A549 (cell line): ENCODE measurements at regions not wholly inside any gene's neighbourhood (a gene's known extent, or its start where the extent isn't known, plus 50 kb on each side); places are given as distances from the start of the nearest gene placed in this dataset.

Experiments
- ATAC-seq, 2 experiments: fragments of 200-7000 bp in 1 of 2; fragments of >200 bp in 1 of 2; cut with Nextera tagmentation in 1 of 2; cut with Tn5 transposase in 1 of 2; 3 replicates each; pipeline versions ENCODE4 v1.8.0 to v1.9.1; 2018 to 2020; ENCODE audit warnings: mild to moderate bottlenecking in 1 of 2, moderate library complexity in 1 of 2
- CTCF ChIA-PET: fragments of 300-600 bp; sonication (Branson Sonifier 250); formaldehyde crosslinking; extraction: SDS; loops from one replicate; lab custom pipeline; 2021; ENCODE audit warnings: antibody characterized with exemption, inconsistent platforms; lab: Yijun Ruan, JAX
- POLR2A ChIA-PET: fragments of 350-600 bp; formaldehyde crosslinking; extraction: SDS; loops from one replicate; lab custom pipeline; 2021; ENCODE audit warnings: antibody characterized with exemption, inconsistent platforms; lab: Yijun Ruan, JAX
- DNase-seq, 2 experiments: peaks; one replicate each; pipeline versions ENCODE4 v3.0.0 to v3.0.0-alpha.2; 2011 to 2016; ENCODE audit warnings: low read depth in 1 of 2, low spot score in 1 of 2
- FAIRE-seq: peaks from 2 replicates; lab custom pipeline; 2011; peaks lifted over from hg19 to GRCh38; lab: Jason Lieb, UNC
- H3K27ac ChIP-seq, 2 experiments: fragments of >200 bp; sonication (Bioruptor Twin); formaldehyde crosslinking; 3 replicates each; pipeline ENCODE4 v1.5.1; 2016 to 2017
- H3K4me1 ChIP-seq: fragments of >200 bp; sonication (Bioruptor Twin); formaldehyde crosslinking; 3 replicates; pipeline ENCODE4 v1.6.1; 2016
- H3K4me2 ChIP-seq: fragments of >200 bp; sonication (Bioruptor Twin); formaldehyde crosslinking; 3 replicates; pipeline ENCODE4 v1.6.1; 2016
- H3K4me3 ChIP-seq: fragments of >200 bp; sonication (Bioruptor Twin); formaldehyde crosslinking; 3 replicates; pipeline ENCODE4 v1.5.1; 2016
- H3K9me3 ChIP-seq: fragments of >200 bp; sonication (Bioruptor Twin); formaldehyde crosslinking; 3 replicates; pipeline ENCODE4 v1.6.1; 2016
- ATOH8 ChIP-seq: fragments of 250-450 bp; sonication (Bioruptor Pico); IDR thresholded peaks from 2 replicates; pipeline ENCODE4 v1.5.0; 2020; ENCODE audit warnings: low read depth, mild to moderate bottlenecking, moderate library complexity
- BHLHE40 ChIP-seq: IDR thresholded peaks from 2 replicates; pipeline ENCODE4 v1.6.1; 2012; ENCODE audit warnings: low read depth, low read length, inconsistent platforms
- CBX2 ChIP-seq: fragments of 200-600 bp; sonication (generic); IDR thresholded peaks from 2 replicates; pipeline ENCODE4 v1.6.1; 2016; ENCODE audit warnings: low read depth, mild to moderate bottlenecking, borderline replicate concordance
- CEBPB ChIP-seq, 2 experiments: fragments of >200 bp in 1 of 2; sonication (Bioruptor Twin) in 1 of 2; formaldehyde crosslinking in 1 of 2; IDR thresholded peaks; 2 replicates each; pipeline ENCODE4 v1.6.1; 2012 to 2016
- CHD4 ChIP-seq: fragments of 200-600 bp; sonication (generic); IDR thresholded peaks from 2 replicates; pipeline ENCODE4 v1.6.1; 2016; ENCODE audit warnings: antibody characterized with exemption, mild to moderate bottlenecking, borderline replicate concordance
- CTCF ChIP-seq: fragments of >200 bp; sonication (Bioruptor Twin); formaldehyde crosslinking; IDR thresholded peaks from 3 replicates; pipeline ENCODE4 v1.5.1; 2016
- E2F6 ChIP-seq: IDR thresholded peaks from 2 replicates; pipeline ENCODE4 v1.6.1; 2012; ENCODE audit warnings: low read depth, borderline replicate concordance
- ELK1 ChIP-seq: fragments of 150-350 bp; IDR thresholded peaks from 2 replicates; pipeline ENCODE4 v1.6.1; 2014; ENCODE audit warnings: low read depth, mild to moderate bottlenecking, low read length
- EP300 ChIP-seq, 2 experiments: fragments of >200 bp; sonication (Bioruptor Twin); formaldehyde crosslinking; IDR thresholded peaks; 2 replicates in 1 of 2; 3 replicates in 1 of 2; pipeline ENCODE4 v1.6.1; 2016 to 2017
- GATA3 ChIP-seq: IDR thresholded peaks from 2 replicates; pipeline ENCODE4 v1.6.1; 2012; ENCODE audit warnings: borderline replicate concordance
- HES2 ChIP-seq: fragments of >200 bp; sonication (Bioruptor Twin); formaldehyde crosslinking; IDR thresholded peaks from 2 replicates; pipeline ENCODE4 v1.6.1; 2016
- HOXB5 ChIP-seq: fragments of 250-450 bp; sonication (Bioruptor Pico); IDR thresholded peaks from 2 replicates; pipeline ENCODE4 v1.5.0; 2020; ENCODE audit warnings: mild to moderate bottlenecking, moderate library complexity
- MAFK ChIP-seq: fragments of 450-650 bp; IDR thresholded peaks from 2 replicates; pipeline ENCODE4 v1.6.1; 2014; ENCODE audit not compliant: partially characterized antibody
- MAX ChIP-seq: IDR thresholded peaks from 2 replicates; pipeline ENCODE4 v1.6.1; 2012
- MAZ ChIP-seq: fragments of 150-350 bp; IDR thresholded peaks from 2 replicates; pipeline ENCODE4 v1.6.1; 2014; ENCODE audit warnings: antibody characterized with exemption, low read depth, low read length, borderline replicate concordance
- MYC ChIP-seq: IDR thresholded peaks from 2 replicates; pipeline ENCODE4 v1.6.1; 2012; ENCODE audit warnings: mild to moderate bottlenecking, inconsistent platforms, low read length, improper control_type of control experiment, borderline replicate concordance
- NFE2L2 ChIP-seq: fragments of 150-350 bp; conservative IDR thresholded peaks from 2 replicates; pipeline ENCODE4 v1.6.1; 2014; ENCODE audit warnings: low read length
- NPAS2 ChIP-seq: fragments of 250-450 bp; sonication (Bioruptor Pico); IDR thresholded peaks from 2 replicates; pipeline ENCODE4 v1.8.0; 2022; ENCODE audit warnings: mild to moderate bottlenecking, moderate library complexity, borderline replicate concordance
- NR3C1 ChIP-seq: fragments of >200 bp; sonication (Bioruptor Twin); formaldehyde crosslinking; IDR thresholded peaks from 3 replicates; pipeline ENCODE4 v1.6.1; 2017
- PBX3 ChIP-seq: IDR thresholded peaks from 2 replicates; pipeline ENCODE4 v1.6.1; 2012
- PHF8 ChIP-seq: fragments of 200-600 bp; sonication (generic); IDR thresholded peaks from 2 replicates; pipeline ENCODE4 v1.6.1; 2016; ENCODE audit warnings: low read depth, mild to moderate bottlenecking, antibody characterized with exemption, moderate library complexity, borderline replicate concordance
- POLR2A ChIP-seq: IDR thresholded peaks from 2 replicates; pipeline ENCODE4 v1.6.1; 2012; ENCODE audit warnings: mild to moderate bottlenecking, low read length
- POLR2AphosphoS2 ChIP-seq: conservative IDR thresholded peaks from 2 replicates; pipeline ENCODE4 v1.6.1; 2012; ENCODE audit warnings: low read length, improper control_type of control experiment, inconsistent platforms
- RARB ChIP-seq: fragments of 250-450 bp; sonication (Bioruptor Pico); IDR thresholded peaks from 2 replicates; pipeline ENCODE4 v1.8.0; 2021; ENCODE audit warnings: mild to moderate bottlenecking, moderate library complexity
- RCOR1 ChIP-seq: fragments of 150-350 bp; IDR thresholded peaks from 2 replicates; pipeline ENCODE4 v1.6.1; 2014; ENCODE audit warnings: antibody characterized with exemption, low read length, low read depth
- REST ChIP-seq: fragments of 200-600 bp; sonication (generic); IDR thresholded peaks from 2 replicates; pipeline ENCODE4 v1.6.1; 2016; ENCODE audit warnings: antibody characterized with exemption, mild to moderate bottlenecking, moderate library complexity
- SMC3 ChIP-seq: fragments of >200 bp; sonication (Bioruptor Twin); formaldehyde crosslinking; IDR thresholded peaks from 3 replicates; pipeline ENCODE4 v1.6.1; 2018; ENCODE audit warnings: inconsistent platforms
- TFCP2L1 ChIP-seq: fragments of 250-450 bp; sonication (Bioruptor Pico); IDR thresholded peaks from 2 replicates; pipeline ENCODE4 v1.5.0; 2021; ENCODE audit warnings: mild to moderate bottlenecking
- ZFP36 ChIP-seq: fragments of 450-650 bp; IDR thresholded peaks from 2 replicates; pipeline ENCODE4 v1.6.1; 2014; ENCODE audit warnings: borderline replicate concordance; ENCODE audit not compliant: partially characterized antibody
- ZSCAN20 ChIP-seq: fragments of 250-450 bp; sonication (Bioruptor Pico); IDR thresholded peaks from 2 replicates; pipeline ENCODE4 v1.8.0; 2022; ENCODE audit warnings: mild to moderate bottlenecking, moderate library complexity
- WGBS: methylation state at CpG from one replicate; pipeline ENCODE4 v1.1.6; 2017; ENCODE audit errors: missing lambda C conversion rate; 5-methylcytosine and 5-hydroxymethylcytosine counted together

- ChIA-PET CTCF (no interaction called here), POLR2A (no interaction called here)
- no peak for DNase-seq
- TF ChIP-seq REST (no peak), E2F6 (no peak), POLR2A (no peak), ATOH8 (CRISPR knock-in tag) (no peak), CHD4 (no peak), HOXB5 (CRISPR knock-in tag) (no peak), RCOR1 (no peak), ELK1 (no peak), CBX2 (no peak), MAFK (no peak), ZSCAN20 (no peak), CTCF (no peak), CEBPB (IDR thresholded peaks at IDR 0.05) (no peak), SMC3 (no peak), HES2 (no peak), BHLHE40 (no peak), MYC (no peak)
- Histone ChIP-seq H3K4me2 (no peak overlapping the region), H3K4me1 (no peaks in the 10 kb centered on the region), H3K9me3 (no peaks in the 10 kb centered on the region), H3K4me3 (no peak overlapping the region), H3K27ac (no peak overlapping the region)
- no peak for FAIRE-seq
- no peak for ATAC-seq
- WGBS = 43% methylated on average over 4 of the region's 5 CpGs
These were observed 299.9 kb upstream of the ZMIZ1 start for GRCh38 chr10:78768876-78769275.

GRCh38 chr10:78769526-78769925 lies 299.2 kb upstream of the ZMIZ1 start:
- WGBS = 82% methylated on average over 5 of the region's 5 CpGs
- H3K27ac ChIP-seq = no peak overlapping the region
- no peak overlapping the region for H3K4me3 ChIP-seq
- DNase-seq = no peak
- POLR2A ChIA-PET = no interaction called here
- CTCF ChIA-PET = no interaction called here
- H3K4me2 ChIP-seq = no peak overlapping the region
- no peaks in the 10 kb centered on the region for H3K4me1 ChIP-seq
- FAIRE-seq = no peak
- ATAC-seq = no peak
- H3K9me3 ChIP-seq = no peaks in the 10 kb centered on the region
- TF ChIP-seq MAFK (no peak), EP300 (IDR thresholded peaks at IDR 0.05) (no peak), TFCP2L1 (CRISPR knock-in tag) (no peak), HOXB5 (CRISPR knock-in tag) (no peak), PBX3 (no peak), MAZ (no peak), NFE2L2 (no peak), ZFP36 (no peak), NR3C1 (no peak), POLR2A (no peak), NPAS2 (CRISPR knock-in tag) (no peak), MAX (no peak), POLR2AphosphoS2 (no peak), GATA3 (no peak), RCOR1 (no peak), RARB (CRISPR knock-in tag) (no peak), PHF8 (no peak)
